ENCODE measurements at regions not wholly inside any gene's neighbourhood (a gene's known extent, or its start where the extent isn't known, plus 50 kb on each side); places are given as distances from the start of the nearest gene placed in this dataset.

GRCh38 chrX:30161043-30161442, 54.3 kb upstream of the MAGEB2 start:
- TF ChIP-seq CTCF (conservative IDR thresholded peaks at IDR 0.05; ENCODE audit: low read length) (no peak), EZH2phosphoT487 (IDR thresholded peaks at IDR 0.05; ENCODE audit: borderline replicate concordance, low read depth, low read length) (no peak)

Data from OCI-LY7 (cell line).